Fibroblast of the conjunctiva (primary cell): ENCODE measurements at regions not wholly inside any gene's neighbourhood (a gene's known extent, or its start where the extent isn't known, plus 50 kb on each side); places are given as distances from the start of the nearest gene placed in this dataset.
"Not testable (repeated sequence)": the region's sequence is repeated elsewhere in the genome, so short reads cannot be mapped to it uniquely, and the experiment has no call there.

Source experiments
- DNase-seq: peaks from one replicate; pipeline ENCODE4 v3.0.0-alpha.2; 2010; ENCODE audit warnings: low read depth

GRCh38 chr2:100742277-100743254 is 77.4 kb upstream of the NPAS2 start:
- DNase-seq: peak; percentile 94

- no peak for DNase-seq
Measured at GRCh38 chr2:100743741-100744140, 76.2 kb upstream of the NPAS2 start.

- no peak for DNase-seq
Measured at GRCh38 chr2:100744184-100744583, 75.8 kb upstream of the NPAS2 start.

- DNase-seq: no peak
Measured at GRCh38 chr2:100744589-100744988, 75.3 kb upstream of the NPAS2 start.

- DNase-seq: no peak
Measured at GRCh38 chr2:100745604-100746003, 74.3 kb upstream of the NPAS2 start.

GRCh38 chr2:100747551-100747950 is 72.4 kb upstream of the NPAS2 start:
- no peak for DNase-seq

GRCh38 chr2:100747996-100748615 is 71.8 kb upstream of the NPAS2 start:
- no peak for DNase-seq

GRCh38 chr2:100748673-100749072 is 71.3 kb upstream of the NPAS2 start:
- DNase-seq: no peak

- DNase-seq: no peak
Measured at GRCh38 chr2:100749771-100750542, 70.0 kb upstream of the NPAS2 start.

GRCh38 chr2:100751871-100752625 is 67.9 kb upstream of the NPAS2 start:
- DNase-seq: not testable (repeated sequence)

GRCh38 chr2:100752628-100753333 is 67.2 kb upstream of the NPAS2 start:
- DNase-seq: peak; percentile 87

GRCh38 chr2:100753444-100753843 is 66.5 kb upstream of the NPAS2 start:
- no peak for DNase-seq

GRCh38 chr2:100753881-100754280 is 66.1 kb upstream of the NPAS2 start:
- no peak for DNase-seq

- DNase-seq: no peak
Measured at GRCh38 chr2:100754951-100755350, 65.0 kb upstream of the NPAS2 start.

GRCh38 chr2:100755441-100755840 is 64.5 kb upstream of the NPAS2 start:
- DNase-seq: no peak

GRCh38 chr2:100756704-100757103 is 63.2 kb upstream of the NPAS2 start:
- no peak for DNase-seq

GRCh38 chr2:100757621-100758394 is 62.1 kb upstream of the NPAS2 start:
- DNase-seq: peak; percentile 81

- DNase-seq: no peak
Measured at GRCh38 chr2:100759901-100760300, 60.0 kb upstream of the NPAS2 start.

GRCh38 chr2:100761365-100761764 is 58.6 kb upstream of the NPAS2 start:
- no peak for DNase-seq

GRCh38 chr2:100764430-100764829 is 55.5 kb upstream of the NPAS2 start:
- DNase-seq: no peak
